ENCODE measurements at regions not wholly inside any gene's neighbourhood (a gene's known extent, or its start where the extent isn't known, plus 50 kb on each side); places are given as distances from the start of the nearest gene placed in this dataset.

DNA sequence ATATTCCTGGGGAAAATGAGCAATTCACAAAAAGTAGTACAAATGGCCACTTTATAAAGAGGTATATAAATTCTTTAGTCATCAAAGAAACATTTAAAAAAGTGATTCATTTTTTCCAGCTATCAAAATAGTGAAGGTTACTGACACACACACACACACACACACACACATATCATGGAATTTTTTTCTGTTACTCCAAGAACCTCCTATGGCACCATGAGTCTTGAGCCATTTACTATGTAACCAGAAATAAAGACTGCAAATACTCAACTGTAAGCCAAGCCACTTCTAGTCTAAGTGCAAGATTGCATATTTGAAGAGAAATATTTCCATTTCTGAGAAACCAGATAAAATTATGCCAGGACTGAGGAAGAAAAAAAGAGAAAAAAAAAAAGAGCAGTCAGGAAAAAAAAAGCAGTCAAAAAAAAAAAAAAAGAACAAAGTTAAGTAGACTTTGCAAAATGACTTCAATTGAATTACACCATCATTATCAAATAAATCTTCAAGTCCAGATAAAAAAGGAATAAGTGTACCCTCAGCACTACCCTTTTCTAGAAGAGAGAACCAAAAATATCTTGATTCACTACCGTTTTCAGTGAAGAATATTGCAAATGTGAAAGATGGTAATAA lies 275.7 kb downstream of the DAD1 start:
- Histone ChIP-seq H3K9ac (ENCODE audit: low read depth in 1 of 2, low read length in 2 of 2) (no peak overlapping the region), H3K4me3 (ENCODE audit: low read depth in 1 of 3, low read length in 3 of 3) (no peak overlapping the region), H3K9me3 (ENCODE audit: control insufficient read depth in 4 of 4, low read length in 3 of 4) (no peaks in the 10 kb centered on the region), H3K4me1 (ENCODE audit: control insufficient read depth in 4 of 4, insufficient read depth in 4 of 4, low read length in 3 of 4) (no peaks in the 10 kb centered on the region), H3K36me3 (ENCODE audit: control insufficient read depth in 4 of 4, insufficient read depth in 3 of 4, low read depth in 1 of 4, low read length in 3 of 4) (no peaks in the 10 kb centered on the region), H3K27ac (ENCODE audit: low read depth in 1 of 2, low read length in 2 of 2) (no peak overlapping the region), H3K27me3 (ENCODE audit: control insufficient read depth in 4 of 4, insufficient read depth in 4 of 4, low read length in 3 of 4) (no peaks in the 10 kb centered on the region)
- WGBS: 23% methylated on average over 1 of the region's 1 CpG
- TF ChIP-seq JUND (IDR thresholded peaks at IDR 0.05): no peak
- no peak for TF ChIP-seq HNF4G (IDR thresholded peaks at IDR 0.05)
- DNase-seq (ENCODE audit: low spot score): no peak

DNA sequence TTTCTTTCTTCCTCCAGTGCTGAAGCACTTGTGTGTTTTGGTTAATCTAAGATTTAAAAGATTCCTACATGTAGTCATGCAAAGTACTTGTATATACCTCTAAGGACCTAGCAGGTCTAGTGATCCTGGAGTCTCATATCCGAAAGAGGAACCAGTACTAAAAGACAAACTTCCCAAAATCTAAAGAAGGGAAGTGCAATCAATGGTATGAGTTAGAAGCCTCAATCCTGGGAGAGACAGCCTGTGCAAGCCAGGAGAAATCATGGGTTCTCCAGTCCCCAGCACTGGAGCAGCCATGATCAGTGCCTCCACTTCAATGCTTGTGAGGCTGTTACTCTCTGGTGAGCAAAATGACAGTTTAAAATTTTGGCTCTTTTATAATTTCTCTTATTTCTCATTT lies 277.4 kb downstream of the DAD1 start:
- no peak overlapping the region for H3K4me3 ChIP-seq (ENCODE audit: low read depth in 1 of 3, low read length in 3 of 3)
- no peaks in the 10 kb centered on the region for H3K36me3 ChIP-seq (ENCODE audit: control insufficient read depth in 4 of 4, insufficient read depth in 3 of 4, low read depth in 1 of 4, low read length in 3 of 4)
- no peaks in the 10 kb centered on the region for H3K4me1 ChIP-seq (ENCODE audit: control insufficient read depth in 4 of 4, insufficient read depth in 4 of 4, low read length in 3 of 4)
- DNase-seq (ENCODE audit: low spot score): no peak
- no peak overlapping the region for H3K9ac ChIP-seq (ENCODE audit: low read depth in 1 of 2, low read length in 2 of 2)
- no peaks in the 10 kb centered on the region for H3K27me3 ChIP-seq (ENCODE audit: control insufficient read depth in 4 of 4, insufficient read depth in 4 of 4, low read length in 3 of 4)
- no peak for TF ChIP-seq SP1 (IDR thresholded peaks at IDR 0.05)
- TF ChIP-seq, protein P1, sequence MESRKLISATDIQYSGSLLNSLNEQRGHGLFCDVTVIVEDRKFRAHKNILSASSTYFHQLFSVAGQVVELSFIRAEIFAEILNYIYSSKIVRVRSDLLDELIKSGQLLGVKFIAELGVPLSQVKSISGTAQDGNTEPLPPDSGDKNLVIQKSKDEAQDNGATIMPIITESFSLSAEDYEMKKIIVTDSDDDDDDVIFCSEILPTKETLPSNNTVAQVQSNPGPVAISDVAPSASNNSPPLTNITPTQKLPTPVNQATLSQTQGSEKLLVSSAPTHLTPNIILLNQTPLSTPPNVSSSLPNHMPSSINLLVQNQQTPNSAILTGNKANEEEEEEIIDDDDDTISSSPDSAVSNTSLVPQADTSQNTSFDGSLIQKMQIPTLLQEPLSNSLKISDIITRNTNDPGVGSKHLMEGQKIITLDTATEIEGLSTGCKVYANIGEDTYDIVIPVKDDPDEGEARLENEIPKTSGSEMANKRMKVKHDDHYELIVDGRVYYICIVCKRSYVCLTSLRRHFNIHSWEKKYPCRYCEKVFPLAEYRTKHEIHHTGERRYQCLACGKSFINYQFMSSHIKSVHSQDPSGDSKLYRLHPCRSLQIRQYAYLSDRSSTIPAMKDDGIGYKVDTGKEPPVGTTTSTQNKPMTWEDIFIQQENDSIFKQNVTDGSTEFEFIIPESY (IDR thresholded peaks at IDR 0.05): no peak
- no peak for TF ChIP-seq YY1 (IDR thresholded peaks at IDR 0.05)
- no peak for TF ChIP-seq TAF1 (conservative IDR thresholded peaks at IDR 0.05)
- TF ChIP-seq, protein P2, sequence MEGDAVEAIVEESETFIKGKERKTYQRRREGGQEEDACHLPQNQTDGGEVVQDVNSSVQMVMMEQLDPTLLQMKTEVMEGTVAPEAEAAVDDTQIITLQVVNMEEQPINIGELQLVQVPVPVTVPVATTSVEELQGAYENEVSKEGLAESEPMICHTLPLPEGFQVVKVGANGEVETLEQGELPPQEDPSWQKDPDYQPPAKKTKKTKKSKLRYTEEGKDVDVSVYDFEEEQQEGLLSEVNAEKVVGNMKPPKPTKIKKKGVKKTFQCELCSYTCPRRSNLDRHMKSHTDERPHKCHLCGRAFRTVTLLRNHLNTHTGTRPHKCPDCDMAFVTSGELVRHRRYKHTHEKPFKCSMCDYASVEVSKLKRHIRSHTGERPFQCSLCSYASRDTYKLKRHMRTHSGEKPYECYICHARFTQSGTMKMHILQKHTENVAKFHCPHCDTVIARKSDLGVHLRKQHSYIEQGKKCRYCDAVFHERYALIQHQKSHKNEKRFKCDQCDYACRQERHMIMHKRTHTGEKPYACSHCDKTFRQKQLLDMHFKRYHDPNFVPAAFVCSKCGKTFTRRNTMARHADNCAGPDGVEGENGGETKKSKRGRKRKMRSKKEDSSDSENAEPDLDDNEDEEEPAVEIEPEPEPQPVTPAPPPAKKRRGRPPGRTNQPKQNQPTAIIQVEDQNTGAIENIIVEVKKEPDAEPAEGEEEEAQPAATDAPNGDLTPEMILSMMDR (IDR thresholded peaks at IDR 0.05; ENCODE audit: low read depth, low read length, missing input control): no peak
- TF ChIP-seq, protein P3, sequence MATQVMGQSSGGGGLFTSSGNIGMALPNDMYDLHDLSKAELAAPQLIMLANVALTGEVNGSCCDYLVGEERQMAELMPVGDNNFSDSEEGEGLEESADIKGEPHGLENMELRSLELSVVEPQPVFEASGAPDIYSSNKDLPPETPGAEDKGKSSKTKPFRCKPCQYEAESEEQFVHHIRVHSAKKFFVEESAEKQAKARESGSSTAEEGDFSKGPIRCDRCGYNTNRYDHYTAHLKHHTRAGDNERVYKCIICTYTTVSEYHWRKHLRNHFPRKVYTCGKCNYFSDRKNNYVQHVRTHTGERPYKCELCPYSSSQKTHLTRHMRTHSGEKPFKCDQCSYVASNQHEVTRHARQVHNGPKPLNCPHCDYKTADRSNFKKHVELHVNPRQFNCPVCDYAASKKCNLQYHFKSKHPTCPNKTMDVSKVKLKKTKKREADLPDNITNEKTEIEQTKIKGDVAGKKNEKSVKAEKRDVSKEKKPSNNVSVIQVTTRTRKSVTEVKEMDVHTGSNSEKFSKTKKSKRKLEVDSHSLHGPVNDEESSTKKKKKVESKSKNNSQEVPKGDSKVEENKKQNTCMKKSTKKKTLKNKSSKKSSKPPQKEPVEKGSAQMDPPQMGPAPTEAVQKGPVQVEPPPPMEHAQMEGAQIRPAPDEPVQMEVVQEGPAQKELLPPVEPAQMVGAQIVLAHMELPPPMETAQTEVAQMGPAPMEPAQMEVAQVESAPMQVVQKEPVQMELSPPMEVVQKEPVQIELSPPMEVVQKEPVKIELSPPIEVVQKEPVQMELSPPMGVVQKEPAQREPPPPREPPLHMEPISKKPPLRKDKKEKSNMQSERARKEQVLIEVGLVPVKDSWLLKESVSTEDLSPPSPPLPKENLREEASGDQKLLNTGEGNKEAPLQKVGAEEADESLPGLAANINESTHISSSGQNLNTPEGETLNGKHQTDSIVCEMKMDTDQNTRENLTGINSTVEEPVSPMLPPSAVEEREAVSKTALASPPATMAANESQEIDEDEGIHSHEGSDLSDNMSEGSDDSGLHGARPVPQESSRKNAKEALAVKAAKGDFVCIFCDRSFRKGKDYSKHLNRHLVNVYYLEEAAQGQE (IDR thresholded peaks at IDR 0.05): no peak
- no peak for TF ChIP-seq RXRA (IDR thresholded peaks at IDR 0.05)
- no peak for TF ChIP-seq RAD21 (IDR thresholded peaks at IDR 0.05)
- TF ChIP-seq GABPA (IDR thresholded peaks at IDR 0.05 in 1 of 2, conservative IDR thresholded peaks at IDR 0.05 in 1 of 2): no peak
- TF ChIP-seq JUND (IDR thresholded peaks at IDR 0.05): no peak
- TF ChIP-seq NR2F2 (IDR thresholded peaks at IDR 0.05): no peak
- TF ChIP-seq EGR1 (IDR thresholded peaks at IDR 0.05; ENCODE audit: low read depth in 2 of 2): no peak
- TF ChIP-seq, protein P4, sequence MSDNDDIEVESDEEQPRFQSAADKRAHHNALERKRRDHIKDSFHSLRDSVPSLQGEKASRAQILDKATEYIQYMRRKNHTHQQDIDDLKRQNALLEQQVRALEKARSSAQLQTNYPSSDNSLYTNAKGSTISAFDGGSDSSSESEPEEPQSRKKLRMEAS (IDR thresholded peaks at IDR 0.05): no peak
- no peak for TF ChIP-seq FOXA2 (IDR thresholded peaks at IDR 0.05)
- no peak for TF ChIP-seq FOXA1 (IDR thresholded peaks at IDR 0.05)
- TF ChIP-seq HNF4G (IDR thresholded peaks at IDR 0.05): no peak
- TF ChIP-seq, protein P5, sequence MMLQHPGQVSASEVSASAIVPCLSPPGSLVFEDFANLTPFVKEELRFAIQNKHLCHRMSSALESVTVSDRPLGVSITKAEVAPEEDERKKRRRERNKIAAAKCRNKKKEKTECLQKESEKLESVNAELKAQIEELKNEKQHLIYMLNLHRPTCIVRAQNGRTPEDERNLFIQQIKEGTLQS (IDR thresholded peaks at IDR 0.05): no peak
- H3K9me3 ChIP-seq (ENCODE audit: control insufficient read depth in 4 of 4, low read length in 3 of 4): no peaks in the 10 kb centered on the region
- H3K27ac ChIP-seq (ENCODE audit: low read depth in 1 of 2, low read length in 2 of 2): no peak overlapping the region
- 73% methylated on average over 1 of the region's 1 CpG for WGBS

All from liver (tissue), 8 donors.